ENCODE measurements at regions not wholly inside any gene's neighbourhood (a gene's known extent, or its start where the extent isn't known, plus 50 kb on each side); places are given as distances from the start of the nearest gene placed in this dataset.
"Not testable (repeated sequence)": the region's sequence is repeated elsewhere in the genome, so short reads cannot be mapped to it uniquely, and the experiment has no call there.

- DNase-seq (ENCODE audit: low read depth) = peak; percentile 12
Measured at GRCh38 chr4:187128222-187128621, 404.6 kb upstream of the FAT1 start.

DNA sequence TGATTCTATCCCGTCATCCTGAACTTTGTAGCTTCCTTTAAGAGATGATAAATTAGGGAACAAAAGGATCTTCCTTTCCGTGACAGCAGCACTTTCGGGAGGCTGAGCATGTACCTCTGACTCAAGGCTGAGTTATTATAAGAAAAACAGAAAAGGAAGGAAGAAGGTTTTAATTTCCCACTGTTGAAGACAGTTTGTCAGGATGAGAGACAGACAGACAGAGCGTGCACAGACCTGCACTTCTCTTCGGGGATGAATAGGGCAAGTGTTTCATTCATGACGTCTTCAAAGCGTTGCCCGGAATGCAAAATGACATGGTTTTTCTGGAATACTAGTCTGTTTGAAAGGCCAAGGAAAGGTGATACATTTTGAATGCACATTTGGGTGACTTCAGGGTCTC is 405.3 kb upstream of the FAT1 start:
- peak; percentile 4 for DNase-seq (ENCODE audit: low read depth)

- DNase-seq (ENCODE audit: low read depth) = not testable (repeated sequence)
Measured at GRCh38 chr4:187131826-187132225, 408.2 kb upstream of the FAT1 start.

DNA sequence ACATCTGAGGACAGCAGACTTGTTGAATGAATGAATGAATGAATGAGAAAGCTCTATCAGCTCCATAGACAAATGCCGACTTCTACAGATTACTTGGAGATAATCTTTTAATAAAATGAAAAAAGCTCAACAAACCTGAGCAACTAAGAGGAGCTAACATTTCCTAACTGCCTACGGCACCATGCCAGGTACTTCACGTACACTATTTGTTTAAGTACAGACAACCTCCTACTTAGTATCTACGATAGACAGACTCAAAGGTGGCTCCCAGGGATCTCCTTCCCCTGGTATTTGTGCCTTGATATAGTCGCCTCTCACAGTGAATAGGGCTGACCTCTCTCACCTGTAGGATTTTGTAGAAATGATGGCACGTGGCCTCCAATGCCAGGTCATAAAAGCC is 412.2 kb upstream of the FAT1 start:
- DNase-seq (ENCODE audit: low read depth) = no peak

- no peak for DNase-seq (ENCODE audit: low read depth)
Measured at GRCh38 chr4:187139141-187139540, 415.5 kb upstream of the FAT1 start.

DNA sequence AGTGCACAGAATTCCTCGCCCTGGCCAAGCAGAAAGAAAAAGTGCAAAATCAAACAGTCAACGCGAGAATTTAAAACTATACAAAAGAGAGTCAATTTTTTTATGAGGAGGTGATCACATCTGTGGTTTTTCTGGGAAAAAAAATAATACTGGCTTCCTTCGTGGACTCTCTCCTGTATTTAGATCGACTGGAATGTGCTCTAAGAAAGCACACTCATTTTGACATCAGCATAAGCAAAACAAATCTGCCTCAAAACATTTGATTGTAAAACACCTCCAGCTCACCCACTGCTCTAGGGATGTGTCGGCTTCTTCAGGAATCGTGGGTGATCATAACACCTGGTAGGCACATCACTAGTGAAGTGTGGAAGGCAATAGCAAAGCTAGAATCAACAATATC is 417.4 kb upstream of the FAT1 start:
- no peak for DNase-seq (ENCODE audit: low read depth)

- DNase-seq (ENCODE audit: low read depth) = no peak
Measured at GRCh38 chr4:187149229-187149945, 425.7 kb upstream of the FAT1 start.

DNA sequence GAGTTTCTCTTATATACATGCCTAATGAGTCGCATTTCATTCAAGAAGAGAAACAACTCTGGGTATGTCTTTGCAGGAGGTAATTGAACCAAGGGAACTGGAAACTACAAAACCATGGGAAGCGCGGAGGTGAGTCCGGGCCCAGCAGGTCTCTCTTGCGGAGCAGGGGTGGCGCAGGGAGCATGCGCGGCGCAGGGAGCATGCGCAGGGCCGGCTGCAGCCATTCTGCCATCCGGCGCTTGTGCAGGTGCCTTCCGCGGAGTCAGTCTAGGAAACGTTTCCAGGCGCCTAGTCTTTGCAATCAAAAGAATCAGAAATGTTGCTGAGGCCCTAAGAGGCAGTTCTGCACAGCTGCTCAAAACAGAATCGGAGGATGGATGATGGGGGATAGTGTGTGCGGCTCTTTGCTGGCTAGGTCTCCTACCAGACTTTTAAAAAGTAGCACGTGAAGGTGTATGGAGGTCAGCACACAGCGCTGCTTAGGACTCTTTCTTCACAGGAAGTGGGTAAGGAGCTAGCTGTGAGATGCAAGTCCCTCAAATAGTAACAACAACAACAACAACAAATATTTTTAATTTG is 433.8 kb upstream of the FAT1 start:
- DNase-seq (ENCODE audit: low read depth) = no peak

DNA sequence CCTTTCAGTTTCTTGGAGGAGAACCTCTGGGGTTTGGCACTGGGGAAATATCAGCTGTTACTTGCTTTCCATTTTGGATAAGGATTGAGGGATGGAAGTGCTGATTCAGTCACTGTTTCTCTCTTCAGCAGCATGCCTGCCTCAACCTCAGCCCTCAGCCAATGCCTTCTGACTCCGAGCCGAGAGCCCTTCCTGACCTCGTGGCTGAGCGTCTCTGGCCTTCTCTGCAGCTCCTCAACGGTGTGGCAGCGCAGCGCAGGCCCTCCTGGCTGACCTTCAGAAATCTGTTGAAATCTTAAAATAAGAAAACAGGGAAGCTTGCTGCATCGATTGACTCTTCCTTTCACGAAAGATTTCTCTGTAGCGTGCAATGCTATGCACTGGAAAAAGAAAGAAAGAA is 434.3 kb upstream of the FAT1 start:
- no peak for DNase-seq (ENCODE audit: low read depth)

- DNase-seq (ENCODE audit: low read depth) = no peak
Measured at GRCh38 chr4:187160486-187160885, 436.8 kb upstream of the FAT1 start.

DNA sequence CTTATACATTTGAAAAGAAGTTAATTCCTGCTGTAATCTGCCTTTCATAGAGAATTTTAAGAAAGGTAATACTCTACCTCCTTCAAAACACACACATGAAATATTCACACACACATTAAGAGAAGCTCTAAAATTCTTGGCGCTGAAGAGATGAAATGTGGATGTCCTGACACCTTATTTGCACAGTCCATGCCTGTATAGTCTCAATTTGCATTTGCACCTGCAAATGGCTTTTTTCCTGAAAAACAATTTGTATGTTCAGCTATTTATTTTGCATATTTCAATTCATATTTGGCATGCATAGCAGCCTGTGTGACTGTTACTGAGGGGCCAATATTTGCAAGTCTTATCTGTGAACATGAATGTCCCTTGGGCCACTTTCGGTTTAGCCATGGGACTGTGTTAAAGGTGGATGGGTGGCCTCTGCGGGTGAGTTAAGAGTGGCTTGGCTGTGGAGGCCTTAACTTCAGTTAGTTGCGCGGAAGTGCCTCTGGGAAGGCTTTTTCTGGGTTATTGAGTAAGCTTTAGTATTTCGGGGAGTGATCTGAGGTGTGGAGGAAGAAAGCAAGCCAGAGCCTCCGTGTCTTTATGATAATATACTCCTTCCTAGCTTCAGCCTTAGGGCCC is 443.3 kb upstream of the FAT1 start:
- DNase-seq (ENCODE audit: low read depth) = no peak

DNA sequence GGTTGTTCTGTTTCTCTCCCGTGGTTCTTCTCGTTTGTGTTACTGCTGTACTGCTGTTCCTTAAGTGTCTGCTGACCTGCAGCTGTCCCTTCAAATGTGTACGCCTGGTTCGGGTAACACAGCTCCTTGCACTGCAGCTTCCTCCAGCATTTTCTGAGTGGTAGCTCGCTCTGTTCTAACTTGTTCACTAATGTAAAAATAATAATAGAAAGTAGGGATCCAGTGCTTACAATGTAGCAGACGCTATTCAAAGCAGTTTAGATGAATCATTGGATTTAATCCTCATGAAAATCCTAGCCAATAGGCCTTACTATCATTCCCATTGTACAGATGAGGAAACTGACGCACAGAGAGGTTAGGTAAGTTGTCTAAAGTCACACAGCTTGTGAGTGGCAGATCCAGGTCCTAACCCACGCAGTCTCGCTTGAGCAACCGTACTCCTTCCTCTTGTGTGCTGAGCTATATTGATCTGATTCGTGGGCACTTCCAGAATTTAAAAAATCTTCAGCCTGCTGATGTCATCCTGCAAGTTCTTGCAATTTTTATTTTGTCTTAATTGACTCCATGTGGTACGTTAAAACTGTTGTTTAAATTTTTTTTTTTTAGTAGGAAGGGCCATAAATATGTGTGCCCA is 448.2 kb upstream of the FAT1 start:
- DNase-seq (ENCODE audit: low read depth) = peak; percentile 11

DNA sequence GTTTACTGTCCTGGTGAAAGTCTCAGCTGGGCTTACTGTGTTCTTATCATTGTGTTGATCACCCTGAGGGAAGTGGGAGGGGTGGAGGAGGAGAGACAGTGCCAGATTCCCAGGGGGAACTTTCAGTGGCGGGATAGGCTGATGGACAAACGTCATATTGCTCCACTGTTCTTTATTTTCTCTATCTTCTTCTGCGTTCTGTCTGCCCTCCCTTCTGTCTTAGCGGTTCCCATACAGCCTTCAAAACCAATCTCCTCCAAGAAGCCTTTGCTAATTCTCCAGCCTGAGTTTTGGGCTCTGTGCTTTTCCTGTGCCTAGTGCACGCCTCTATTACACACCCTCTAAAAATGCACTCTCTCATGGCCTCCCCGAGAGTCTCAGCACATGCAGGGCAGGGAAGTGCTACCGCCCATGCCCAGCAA is 448.7 kb upstream of the FAT1 start:
- DNase-seq (ENCODE audit: low read depth) = peak; percentile 54

GRCh38 chr4:187174749-187175148 is 451.1 kb upstream of the FAT1 start:
- DNase-seq (ENCODE audit: low read depth) = no peak

- DNase-seq (ENCODE audit: low read depth) = no peak
Measured at GRCh38 chr4:187175197-187175596, 451.5 kb upstream of the FAT1 start.

- no peak for DNase-seq (ENCODE audit: low read depth)
Measured at GRCh38 chr4:187176261-187176910, 452.7 kb upstream of the FAT1 start.

- DNase-seq (ENCODE audit: low read depth) = no peak
Measured at GRCh38 chr4:187178084-187178483, 454.4 kb upstream of the FAT1 start.

DNA sequence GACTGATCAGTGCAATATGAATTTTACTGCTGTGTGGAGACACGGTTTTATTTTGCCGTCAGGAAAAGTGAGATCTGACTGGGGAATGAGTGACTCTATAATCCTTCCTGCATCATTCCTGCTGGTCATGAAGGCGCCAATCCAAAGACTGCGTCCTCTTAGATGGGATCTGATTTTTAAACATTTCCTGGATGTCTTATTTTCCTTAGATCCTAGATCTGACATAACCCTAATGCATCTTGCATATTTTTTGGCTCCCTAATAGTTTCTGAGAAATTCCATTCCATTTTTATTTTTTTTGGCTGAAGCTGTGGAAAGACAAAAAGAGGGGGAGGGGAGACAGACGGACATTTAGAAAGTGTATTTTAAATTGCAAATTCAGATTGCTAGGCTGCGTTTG is 454.9 kb upstream of the FAT1 start:
- no peak for DNase-seq (ENCODE audit: low read depth)

DNA sequence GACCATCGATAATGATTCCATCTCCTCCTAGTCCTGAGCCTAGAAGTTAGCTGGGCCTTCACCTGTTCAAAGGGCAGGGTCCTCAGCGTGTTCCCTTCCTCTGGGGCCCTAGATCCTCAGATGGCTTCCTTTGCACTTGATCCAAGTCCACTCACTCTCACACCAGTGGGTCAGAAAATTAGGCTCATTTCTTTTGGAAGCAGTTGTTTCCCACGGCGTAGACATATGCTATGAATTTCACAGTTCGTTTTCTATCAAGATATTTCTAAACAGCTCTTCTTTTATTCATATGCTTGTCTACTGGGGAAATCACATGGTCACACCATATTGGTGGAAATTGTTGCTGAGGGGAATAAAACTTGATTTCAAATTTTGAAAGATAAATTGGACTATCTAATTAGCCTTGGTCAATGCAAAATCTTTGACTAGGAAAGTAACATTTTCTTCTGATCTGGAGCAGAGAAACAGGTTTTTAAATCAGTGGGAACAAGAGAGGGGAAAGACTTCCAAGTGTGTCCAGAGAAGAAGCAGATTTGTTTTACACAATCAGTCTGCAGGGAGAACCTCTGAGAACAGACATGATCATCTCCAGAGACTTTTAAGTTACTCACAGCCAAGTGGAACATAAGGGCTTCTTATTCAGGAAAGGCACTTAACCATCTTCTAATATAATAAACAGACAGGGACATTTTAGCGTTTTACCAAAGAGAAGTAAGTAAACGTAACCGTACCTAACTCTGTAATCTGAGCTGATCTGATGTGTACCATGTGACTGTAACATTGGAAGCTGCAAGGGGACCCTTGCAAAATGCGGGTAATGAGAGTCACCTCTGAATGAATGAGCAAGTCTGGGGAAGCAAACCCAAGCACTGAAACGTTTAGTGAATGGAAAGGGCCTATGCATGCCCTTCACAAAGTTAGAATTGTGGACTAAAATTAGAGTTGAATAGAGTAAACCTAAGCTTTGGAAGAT is 455.7 kb upstream of the FAT1 start:
- no peak for DNase-seq (ENCODE audit: low read depth)

DNA sequence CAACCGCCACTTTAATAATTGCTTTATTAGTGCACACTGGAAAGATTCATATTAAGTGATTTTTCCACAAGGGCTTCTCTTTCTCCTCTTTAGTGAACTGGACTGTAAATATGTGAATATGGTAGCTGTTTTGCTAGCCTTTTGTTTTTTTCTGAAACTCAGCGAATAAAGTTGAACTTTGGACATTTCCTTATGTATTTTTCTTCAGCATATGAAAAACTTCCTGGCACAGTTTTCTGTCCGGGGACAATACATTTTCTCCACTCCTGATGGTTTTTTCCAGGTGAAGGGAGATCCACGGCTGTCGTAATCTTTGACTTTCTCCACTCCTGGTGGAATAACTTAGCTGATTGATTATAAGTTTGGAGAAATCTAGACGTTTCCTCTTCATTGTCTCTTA is 457.4 kb upstream of the FAT1 start:
- no peak for DNase-seq (ENCODE audit: low read depth)

DNA sequence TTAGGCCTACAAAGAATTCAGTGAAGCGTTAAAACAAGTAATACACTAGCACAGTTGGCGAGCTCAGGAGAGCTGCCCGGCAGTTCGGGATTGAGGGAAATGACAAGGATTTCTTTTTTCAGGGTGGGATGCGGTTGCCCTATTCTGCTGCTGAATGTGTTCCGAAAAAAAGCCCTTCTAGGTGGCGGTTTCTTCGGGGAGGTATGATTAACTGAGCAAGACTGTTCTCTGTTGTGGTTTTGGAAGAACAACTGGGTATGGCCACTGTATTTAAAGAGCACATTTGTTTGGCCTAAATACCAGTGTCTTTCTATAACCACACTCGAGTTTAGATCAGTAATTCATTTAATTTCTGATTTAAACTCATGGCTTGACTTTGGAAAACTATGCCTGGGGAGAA is 459.7 kb upstream of the FAT1 start:
- no peak for DNase-seq (ENCODE audit: low read depth)
